ENCODE measurements at regions not wholly inside any gene's neighbourhood (a gene's known extent, or its start where the extent isn't known, plus 50 kb on each side); places are given as distances from the start of the nearest gene placed in this dataset.

DNA sequence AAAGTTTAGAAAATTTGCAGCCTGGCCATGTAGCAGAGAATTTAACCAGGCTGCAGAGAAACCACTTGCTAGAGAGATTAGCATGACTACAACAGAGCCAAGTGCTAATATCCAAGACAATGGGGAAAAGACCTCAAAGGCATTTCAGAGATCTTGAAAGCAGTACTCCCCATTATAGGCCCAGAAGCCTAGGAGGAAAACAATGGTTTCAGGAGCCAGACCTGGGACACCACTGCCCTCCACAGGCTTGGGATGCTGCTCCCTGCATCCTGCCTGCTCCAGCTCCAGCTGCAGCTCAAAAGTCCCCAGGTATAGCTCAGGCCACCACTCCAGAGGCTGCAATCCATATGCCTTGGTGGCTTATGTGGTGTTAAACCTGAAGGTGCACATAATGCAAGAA is 101.5 kb upstream of the TMEM72 start:
- Mint-ChIP-seq H3K36me3 (ENCODE audit: low read depth) (peaks cover 4% of the 10 kb centered on the region), H3K27ac (ENCODE audit: unreplicated experiment) (no peak overlapping the region), H3K4me1 (ENCODE audit: low read depth) (peaks cover 41% of the 10 kb centered on the region)

DNA sequence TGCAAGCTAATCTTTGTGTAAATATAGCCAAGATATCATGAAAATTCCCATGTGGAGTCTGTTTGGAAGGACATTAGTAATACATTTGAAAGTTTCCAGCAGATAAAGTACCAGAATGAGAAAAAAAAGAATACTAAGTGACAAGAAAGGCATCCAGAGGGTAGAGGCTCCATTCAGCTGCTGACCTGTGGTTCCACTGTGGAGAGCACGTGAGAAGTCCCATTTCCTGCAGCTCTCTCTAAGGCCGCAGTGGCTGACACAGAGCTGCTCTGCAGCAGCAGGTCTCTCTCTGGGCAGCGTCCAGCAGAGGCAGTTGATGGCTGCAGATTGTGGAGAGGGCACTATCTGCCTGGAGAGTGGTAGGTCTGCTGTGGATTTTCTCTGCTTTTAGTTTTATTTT is 100.1 kb upstream of the TMEM72 start:
- Mint-ChIP-seq H3K27me3 (ENCODE audit: low read depth) (no peaks in the 10 kb centered on the region), H3K4me3 (ENCODE audit: unreplicated experiment) (no peak overlapping the region), H3K4me1 (ENCODE audit: low read depth) (peaks cover 28% of the 10 kb centered on the region), H3K36me3 (ENCODE audit: low read depth) (peaks cover 4% of the 10 kb centered on the region), H3K9me3 (ENCODE audit: low read depth) (peaks cover 12% of the 10 kb centered on the region), H3K27ac (ENCODE audit: unreplicated experiment) (no peak overlapping the region)
- no peak for DNase-seq (ENCODE audit: low spot score)
- TF ChIP-seq, protein P1, sequence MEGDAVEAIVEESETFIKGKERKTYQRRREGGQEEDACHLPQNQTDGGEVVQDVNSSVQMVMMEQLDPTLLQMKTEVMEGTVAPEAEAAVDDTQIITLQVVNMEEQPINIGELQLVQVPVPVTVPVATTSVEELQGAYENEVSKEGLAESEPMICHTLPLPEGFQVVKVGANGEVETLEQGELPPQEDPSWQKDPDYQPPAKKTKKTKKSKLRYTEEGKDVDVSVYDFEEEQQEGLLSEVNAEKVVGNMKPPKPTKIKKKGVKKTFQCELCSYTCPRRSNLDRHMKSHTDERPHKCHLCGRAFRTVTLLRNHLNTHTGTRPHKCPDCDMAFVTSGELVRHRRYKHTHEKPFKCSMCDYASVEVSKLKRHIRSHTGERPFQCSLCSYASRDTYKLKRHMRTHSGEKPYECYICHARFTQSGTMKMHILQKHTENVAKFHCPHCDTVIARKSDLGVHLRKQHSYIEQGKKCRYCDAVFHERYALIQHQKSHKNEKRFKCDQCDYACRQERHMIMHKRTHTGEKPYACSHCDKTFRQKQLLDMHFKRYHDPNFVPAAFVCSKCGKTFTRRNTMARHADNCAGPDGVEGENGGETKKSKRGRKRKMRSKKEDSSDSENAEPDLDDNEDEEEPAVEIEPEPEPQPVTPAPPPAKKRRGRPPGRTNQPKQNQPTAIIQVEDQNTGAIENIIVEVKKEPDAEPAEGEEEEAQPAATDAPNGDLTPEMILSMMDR (IDR thresholded peaks at IDR 0.05), result no peak

More for the DNA sequence above, 101.5 kb upstream of the TMEM72 start:
- no peaks in the 10 kb centered on the region for H3K27me3 Mint-ChIP-seq (ENCODE audit: low read depth)
- TF ChIP-seq, protein P1 (IDR thresholded peaks at IDR 0.05), result peak; percentile 35
- H3K9me3 Mint-ChIP-seq (ENCODE audit: low read depth), result peaks cover 12% of the 10 kb centered on the region
- H3K4me3 Mint-ChIP-seq (ENCODE audit: unreplicated experiment), result no peak overlapping the region
- DNase-seq (ENCODE audit: low spot score), result no peak

- DNase-seq (ENCODE audit: low spot score), result no peak
- no peaks in the 10 kb centered on the region for H3K27me3 Mint-ChIP-seq (ENCODE audit: low read depth)
- no peak overlapping the region for H3K4me3 Mint-ChIP-seq (ENCODE audit: unreplicated experiment)
- peaks cover 12% of the 10 kb centered on the region for H3K4me1 Mint-ChIP-seq (ENCODE audit: low read depth)
- TF ChIP-seq, protein P1 (IDR thresholded peaks at IDR 0.05), result no peak
- no peak overlapping the region for H3K27ac Mint-ChIP-seq (ENCODE audit: unreplicated experiment)
- H3K36me3 Mint-ChIP-seq (ENCODE audit: low read depth), result peaks cover 4% of the 10 kb centered on the region
- H3K9me3 Mint-ChIP-seq (ENCODE audit: low read depth), result peaks cover 12% of the 10 kb centered on the region
Measured at GRCh38 chr10:44813201-44813600, 97.9 kb upstream of the TMEM72 start.

DNA sequence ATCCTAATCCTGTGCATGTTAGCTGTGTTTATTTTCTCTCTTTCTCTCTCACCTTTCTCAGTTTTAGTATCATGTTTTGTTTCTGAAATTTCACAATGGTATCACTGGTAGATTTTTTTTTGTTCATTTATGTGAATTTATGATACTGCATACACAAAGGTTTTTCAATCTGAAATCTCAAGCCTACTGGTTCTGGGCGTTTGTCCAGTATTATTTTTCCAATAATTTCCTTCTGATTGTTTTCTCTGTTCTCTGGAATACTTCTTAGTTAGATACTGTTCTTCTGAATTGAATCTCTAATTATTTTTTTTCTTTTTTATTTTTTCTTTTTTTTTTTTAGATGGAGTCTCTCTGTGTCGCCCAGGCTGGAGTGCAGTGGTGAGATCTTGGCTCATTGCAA is 96.2 kb upstream of the TMEM72 start:
- H3K9me3 Mint-ChIP-seq (ENCODE audit: low read depth), result peaks cover 6% of the 10 kb centered on the region
- DNase-seq (ENCODE audit: low spot score), result no peak
- peaks cover 18% of the 10 kb centered on the region for H3K4me1 Mint-ChIP-seq (ENCODE audit: low read depth)
- no peak overlapping the region for H3K27ac Mint-ChIP-seq (ENCODE audit: unreplicated experiment)
- H3K36me3 Mint-ChIP-seq (ENCODE audit: low read depth), result peaks cover 4% of the 10 kb centered on the region
- H3K4me3 Mint-ChIP-seq (ENCODE audit: unreplicated experiment), result no peak overlapping the region
- TF ChIP-seq, protein P1 (IDR thresholded peaks at IDR 0.05), result no peak
- no peaks in the 10 kb centered on the region for H3K27me3 Mint-ChIP-seq (ENCODE audit: low read depth)

- H3K4me1 Mint-ChIP-seq (ENCODE audit: low read depth), result peaks cover 6% of the 10 kb centered on the region
- no peak overlapping the region for H3K4me3 Mint-ChIP-seq (ENCODE audit: unreplicated experiment)
- H3K9me3 Mint-ChIP-seq (ENCODE audit: low read depth), result peaks cover 6% of the 10 kb centered on the region
Measured at GRCh38 chr10:44818041-44818649, 93.0 kb upstream of the TMEM72 start.

More at GRCh38 chr10:44818041-44818649, 93.0 kb upstream of the TMEM72 start:
- no peaks in the 10 kb centered on the region for H3K27me3 Mint-ChIP-seq (ENCODE audit: low read depth)
- no peak for DNase-seq (ENCODE audit: low spot score)
- peaks cover 4% of the 10 kb centered on the region for H3K36me3 Mint-ChIP-seq (ENCODE audit: low read depth)
- H3K27ac Mint-ChIP-seq (ENCODE audit: unreplicated experiment), result no peak overlapping the region
- TF ChIP-seq, protein P1 (IDR thresholded peaks at IDR 0.05), result no peak

All from chondrocyte (in vitro differentiated cells).